GM12873 (cell line): ENCODE measurements at regions not wholly inside any gene's neighbourhood (a gene's known extent, or its start where the extent isn't known, plus 50 kb on each side); places are given as distances from the start of the nearest gene placed in this dataset.

Experiments
- CTCF ChIP-seq: IDR thresholded peaks from 2 replicates; pipeline ENCODE4 v1.5.1; 2012; ENCODE audit warnings: low read depth, mild to moderate bottlenecking, moderate library complexity, low read length, control low read depth; ENCODE audit not compliant: insufficient read depth; ENCODE audit errors: missing control alignments

DNA sequence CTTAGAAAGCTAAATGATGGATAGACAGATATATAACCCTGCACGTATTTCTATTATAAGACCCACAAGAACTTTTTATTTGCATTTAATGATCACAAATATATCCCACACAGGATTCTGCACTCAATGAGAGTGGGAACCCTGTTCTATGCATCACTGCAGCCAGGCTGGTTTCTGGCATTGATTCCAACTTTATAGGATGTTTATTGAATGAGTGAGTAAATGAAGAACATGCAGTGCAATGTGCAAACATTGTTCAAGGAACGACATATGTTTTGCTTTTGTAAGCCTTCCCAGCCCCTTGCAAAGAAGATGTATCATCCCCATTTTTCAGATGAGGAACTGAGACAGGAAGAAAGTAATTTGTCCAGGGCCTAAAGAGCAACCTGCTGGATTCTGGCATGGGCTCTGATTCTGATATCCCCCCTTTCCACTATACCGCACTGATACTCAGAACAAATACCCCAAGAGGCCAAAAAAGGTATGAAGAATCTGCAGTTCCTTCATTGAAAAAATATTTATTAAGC is 246.3 kb downstream of the LACC1 start:
- TF ChIP-seq CTCF = no peak

- no peak for TF ChIP-seq CTCF
These were observed 245.0 kb upstream of the SERP2 start for GRCh38 chr13:44128552-44129001.

GRCh38 chr13:44129418-44129817 is 244.2 kb upstream of the SERP2 start:
- TF ChIP-seq CTCF = no peak

DNA sequence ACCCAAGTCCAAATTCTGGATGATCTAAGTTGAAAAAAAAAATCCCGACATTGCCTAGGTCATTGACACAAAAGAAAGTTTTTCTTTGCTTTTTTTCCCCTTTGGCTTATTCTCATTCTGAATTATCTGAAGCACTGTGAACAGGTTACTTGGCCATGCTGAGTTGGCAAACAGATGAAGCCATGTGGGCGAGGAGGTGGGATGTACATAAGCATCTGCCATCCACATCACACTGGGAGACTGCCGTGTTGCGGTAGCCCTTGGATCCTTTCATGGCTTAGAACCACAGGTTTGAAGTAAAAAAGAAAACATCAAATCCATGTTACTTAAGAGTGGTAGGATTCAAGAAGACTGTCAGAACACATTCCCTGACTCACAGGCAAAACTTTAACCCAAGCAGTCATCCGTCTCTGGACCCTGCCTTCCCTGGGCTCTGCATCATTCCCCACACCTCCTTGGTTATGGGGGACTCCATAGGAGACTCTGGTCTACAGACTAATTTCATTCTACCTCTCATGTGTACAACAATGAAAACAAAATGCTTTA is 242.5 kb upstream of the SERP2 start:
- no peak for TF ChIP-seq CTCF

GRCh38 chr13:44132710-44133109 is 240.9 kb upstream of the SERP2 start:
- TF ChIP-seq CTCF = no peak

GRCh38 chr13:44133626-44134025 is 240.0 kb upstream of the SERP2 start:
- no peak for TF ChIP-seq CTCF

DNA sequence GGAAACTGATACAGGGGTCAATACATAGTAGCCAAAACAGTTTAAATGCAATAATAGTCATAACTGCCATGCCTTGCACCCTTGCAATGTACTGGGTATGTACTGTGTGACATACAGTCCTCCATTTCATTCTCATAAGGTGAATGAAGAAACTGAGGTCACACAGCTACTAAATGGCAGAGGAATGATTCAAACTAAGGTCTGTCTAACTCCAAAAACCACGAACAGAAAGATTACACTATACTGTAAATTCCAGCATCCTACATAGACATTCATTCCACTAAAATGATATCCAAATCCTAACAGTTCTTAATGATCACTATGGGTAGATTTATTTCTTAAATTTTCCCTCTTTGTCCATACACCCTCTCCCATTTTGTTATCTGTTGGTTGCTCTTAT is 238.1 kb upstream of the SERP2 start:
- TF ChIP-seq CTCF = no peak
